Nephron (organoid): ENCODE measurements at regions not wholly inside any gene's neighbourhood (a gene's known extent, or its start where the extent isn't known, plus 50 kb on each side); places are given as distances from the start of the nearest gene placed in this dataset.

Experiments
- H3K27ac Mint-ChIP-seq, 3 experiments: 2 replicates each; pipeline ENCODE4 v1.8.0; 2020; ENCODE audit warnings: mixed read lengths in 3 of 3, mild to moderate bottlenecking in 2 of 3, moderate library complexity in 1 of 3
- H3K27me3 Mint-ChIP-seq: 2 replicates; pipeline ENCODE4 v1.8.0; 2021; ENCODE audit warnings: low read depth, mild to moderate bottlenecking, moderate library complexity, mixed read lengths
- H3K36me3 Mint-ChIP-seq: 2 replicates; pipeline ENCODE4 v1.8.0; 2020; ENCODE audit warnings: low read depth, mixed read lengths
- H3K4me1 Mint-ChIP-seq: 2 replicates; pipeline ENCODE4 v1.8.0; 2020; ENCODE audit warnings: mixed read lengths
- H3K4me3 Mint-ChIP-seq, 3 experiments: 2 replicates each; pipeline ENCODE4 v1.8.0; 2020; ENCODE audit warnings: mild to moderate bottlenecking in 3 of 3, mixed read lengths in 3 of 3, moderate library complexity in 2 of 3
- H3K9me3 Mint-ChIP-seq: 2 replicates; pipeline ENCODE4 v1.8.0; 2020; ENCODE audit warnings: mixed read lengths
- CTCF ChIP-seq, 3 experiments: fragments of 200-600 bp; sonication (generic); IDR thresholded peaks; one replicate each; pipeline ENCODE4 v1.5.0; 2021; ENCODE audit warnings: antibody characterized with exemption in 3 of 3; ENCODE audit not compliant: unreplicated experiment in 3 of 3

GRCh38 chr2:82155469-82155868 is 1850.9 kb upstream of the LRRTM1 start:
- Mint-ChIP-seq H3K4me3 (no peak overlapping the region), H3K9me3 (no peaks in the 10 kb centered on the region)

GRCh38 chr2:82143343-82143742 is 1838.8 kb upstream of the LRRTM1 start:
- H3K4me3 Mint-ChIP-seq: no peak overlapping the region
- no peak for TF ChIP-seq CTCF (IDR thresholded peaks at IDR 0.05; ENCODE audit: unreplicated experiment in 3 of 3)
- H3K27me3 Mint-ChIP-seq: no peaks in the 10 kb centered on the region
- H3K4me1 Mint-ChIP-seq: peaks cover 11% of the 10 kb centered on the region
- H3K9me3 Mint-ChIP-seq: no peaks in the 10 kb centered on the region
- H3K27ac Mint-ChIP-seq: no peak overlapping the region
- H3K36me3 Mint-ChIP-seq: no peaks in the 10 kb centered on the region

More at GRCh38 chr2:82155469-82155868, 1850.9 kb upstream of the LRRTM1 start:
- no peak overlapping the region for H3K27ac Mint-ChIP-seq
- H3K4me1 Mint-ChIP-seq: no peaks in the 10 kb centered on the region
- H3K27me3 Mint-ChIP-seq: peaks cover 4% of the 10 kb centered on the region
- H3K36me3 Mint-ChIP-seq: no peaks in the 10 kb centered on the region
- TF ChIP-seq CTCF (IDR thresholded peaks at IDR 0.05; ENCODE audit: unreplicated experiment in 3 of 3): no peak

DNA sequence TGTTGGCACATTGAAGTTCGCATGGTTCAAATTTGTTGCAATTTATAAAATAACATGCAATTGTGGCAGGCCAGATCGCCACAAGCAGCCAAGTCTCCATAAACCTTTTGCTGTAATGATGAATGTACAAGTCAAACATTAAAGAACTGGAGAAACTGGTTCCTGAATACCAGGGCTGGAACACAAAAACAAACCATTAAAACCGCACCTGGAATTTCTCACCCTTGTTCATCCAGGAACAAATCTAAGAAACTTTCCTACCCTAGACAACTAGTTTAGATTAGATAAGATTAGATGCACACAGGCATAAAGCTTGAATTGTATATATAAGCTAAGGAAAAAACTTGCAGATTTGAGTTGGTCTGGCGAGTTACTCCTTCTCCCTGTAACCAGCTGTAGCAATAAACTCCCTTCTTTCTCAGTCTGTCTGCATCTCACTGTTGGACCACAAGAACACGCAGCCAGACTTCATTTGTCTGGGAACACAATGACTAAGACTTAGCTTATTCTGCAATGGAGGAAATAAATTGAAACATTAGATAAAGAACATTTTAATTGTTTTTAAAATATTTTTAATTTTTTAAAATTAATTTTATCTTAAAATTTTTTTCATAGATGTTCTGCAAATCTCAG is 1835.5 kb upstream of the LRRTM1 start:
- no peak for TF ChIP-seq CTCF (IDR thresholded peaks at IDR 0.05; ENCODE audit: unreplicated experiment in 3 of 3)
- Mint-ChIP-seq H3K36me3 (no peaks in the 10 kb centered on the region), H3K27me3 (no peaks in the 10 kb centered on the region), H3K9me3 (no peaks in the 10 kb centered on the region), H3K4me3 (no peak overlapping the region), H3K27ac (peak overlapping the region in 2 of 3 experiments; percentile 47 to 91), H3K4me1 (peaks cover under 1% of the 10 kb centered on the region)

- Mint-ChIP-seq H3K4me1 (no peaks in the 10 kb centered on the region), H3K9me3 (no peaks in the 10 kb centered on the region), H3K27ac (no peak overlapping the region), H3K4me3 (no peak overlapping the region), H3K36me3 (no peaks in the 10 kb centered on the region), H3K27me3 (no peaks in the 10 kb centered on the region)
- no peak for TF ChIP-seq CTCF (IDR thresholded peaks at IDR 0.05; ENCODE audit: unreplicated experiment in 3 of 3)
These were observed 1832.9 kb upstream of the LRRTM1 start for GRCh38 chr2:82137441-82137840.

GRCh38 chr2:82128051-82128450 is 1823.5 kb upstream of the LRRTM1 start:
- TF ChIP-seq CTCF (IDR thresholded peaks at IDR 0.05; ENCODE audit: unreplicated experiment in 3 of 3): no peak
- Mint-ChIP-seq H3K9me3 (peaks cover 21% of the 10 kb centered on the region), H3K27ac (no peak overlapping the region), H3K4me3 (no peak overlapping the region), H3K4me1 (no peaks in the 10 kb centered on the region), H3K36me3 (no peaks in the 10 kb centered on the region), H3K27me3 (no peaks in the 10 kb centered on the region)

- no peak for TF ChIP-seq CTCF (IDR thresholded peaks at IDR 0.05; ENCODE audit: unreplicated experiment in 3 of 3)
- no peak overlapping the region for H3K4me3 Mint-ChIP-seq
- H3K27me3 Mint-ChIP-seq: no peaks in the 10 kb centered on the region
- no peak overlapping the region for H3K27ac Mint-ChIP-seq
- no peaks in the 10 kb centered on the region for H3K4me1 Mint-ChIP-seq
- H3K9me3 Mint-ChIP-seq: peaks cover 13% of the 10 kb centered on the region
- H3K36me3 Mint-ChIP-seq: no peaks in the 10 kb centered on the region
These were observed 1820.1 kb upstream of the LRRTM1 start for GRCh38 chr2:82124629-82125028.
